ENCODE measurements at regions not wholly inside any gene's neighbourhood (a gene's known extent, or its start where the extent isn't known, plus 50 kb on each side); places are given as distances from the start of the nearest gene placed in this dataset.
"Not testable (repeated sequence)": the region's sequence is repeated elsewhere in the genome, so short reads cannot be mapped to it uniquely, and the experiment has no call there.

DNA sequence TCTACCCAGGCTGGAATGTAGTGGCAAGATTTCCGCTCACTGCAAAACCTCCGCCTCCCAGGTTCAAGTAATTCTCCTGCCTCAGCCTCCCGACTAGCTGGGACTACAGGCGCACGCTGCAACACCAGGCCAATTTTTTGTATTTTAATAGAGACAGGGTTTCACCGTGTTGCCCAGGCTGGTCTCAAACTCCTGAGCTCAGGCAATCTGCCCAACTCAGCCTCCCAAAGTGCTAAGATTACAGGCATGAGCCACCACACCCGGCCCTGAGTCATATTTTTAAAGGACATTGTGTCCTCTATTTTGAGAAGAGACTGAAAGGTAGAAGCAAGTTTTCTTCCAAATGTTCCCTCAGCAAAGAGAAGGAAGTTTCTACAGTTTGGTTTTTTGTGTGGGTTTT is 227.1 kb downstream of the KCTD12 start:
- not testable (repeated sequence) for DNase-seq (ENCODE audit: low read depth)

DNA sequence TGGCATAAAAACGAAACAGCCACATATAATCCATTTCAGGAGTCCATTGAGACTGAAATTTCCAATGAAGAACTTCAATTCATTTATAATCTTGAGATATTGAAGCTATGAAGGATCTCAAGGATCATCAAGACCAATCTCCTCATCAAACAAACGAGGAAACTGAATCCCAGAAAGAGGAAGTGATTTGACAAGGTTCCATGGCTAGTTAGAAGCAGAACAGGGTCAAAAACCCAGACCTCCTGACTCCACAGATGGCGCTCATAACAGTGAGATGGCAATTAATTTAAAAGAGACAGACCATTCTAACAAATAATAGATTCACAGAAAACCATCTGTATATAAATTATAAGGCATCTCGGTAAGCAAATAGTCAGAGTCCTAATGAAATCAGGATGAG is 229.7 kb downstream of the KCTD12 start:
- no peak for DNase-seq (ENCODE audit: low read depth)

DNA sequence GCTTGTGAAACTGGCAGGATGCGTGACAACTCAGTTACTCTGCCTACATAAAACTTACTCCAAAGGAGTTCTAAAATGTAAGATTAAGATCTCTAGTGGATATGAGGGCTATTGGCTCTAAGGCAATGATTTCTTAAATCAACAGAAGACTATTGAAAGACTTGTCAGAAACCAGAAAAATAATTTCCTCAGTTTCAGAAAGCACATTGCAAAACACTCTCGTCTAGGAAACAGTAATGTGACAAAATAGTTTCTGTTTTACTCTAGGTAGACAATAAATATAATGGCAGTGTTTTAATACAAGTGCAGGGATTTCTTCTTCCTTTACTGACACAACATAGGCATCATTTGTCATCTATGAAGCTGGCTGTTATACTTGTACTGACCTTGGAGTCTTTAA is 230.1 kb downstream of the KCTD12 start:
- no peak for DNase-seq (ENCODE audit: low read depth)

DNA sequence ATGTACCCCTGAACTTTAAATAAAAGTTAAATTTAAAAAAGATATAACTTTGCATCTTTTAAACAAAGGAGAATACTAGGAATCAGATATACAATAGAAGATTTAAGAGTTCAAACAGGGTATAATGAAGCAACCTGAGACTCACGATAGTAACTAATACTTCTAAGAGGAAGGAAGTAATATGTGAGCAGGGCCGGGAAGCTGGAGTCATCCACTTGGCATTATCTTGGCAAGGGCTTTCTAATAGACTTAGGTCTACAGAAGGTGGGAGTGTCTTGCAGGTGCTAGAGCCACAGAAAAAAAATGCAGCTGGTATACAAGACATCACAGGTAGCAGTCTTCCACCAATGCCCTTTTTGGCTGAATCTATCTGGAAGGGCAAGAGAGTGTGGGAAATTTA is 231.9 kb downstream of the KCTD12 start:
- no peak for DNase-seq (ENCODE audit: low read depth)

GRCh38 chr13:76651286-76651685 is 234.9 kb downstream of the KCTD12 start:
- DNase-seq (ENCODE audit: low read depth): no peak

DNA sequence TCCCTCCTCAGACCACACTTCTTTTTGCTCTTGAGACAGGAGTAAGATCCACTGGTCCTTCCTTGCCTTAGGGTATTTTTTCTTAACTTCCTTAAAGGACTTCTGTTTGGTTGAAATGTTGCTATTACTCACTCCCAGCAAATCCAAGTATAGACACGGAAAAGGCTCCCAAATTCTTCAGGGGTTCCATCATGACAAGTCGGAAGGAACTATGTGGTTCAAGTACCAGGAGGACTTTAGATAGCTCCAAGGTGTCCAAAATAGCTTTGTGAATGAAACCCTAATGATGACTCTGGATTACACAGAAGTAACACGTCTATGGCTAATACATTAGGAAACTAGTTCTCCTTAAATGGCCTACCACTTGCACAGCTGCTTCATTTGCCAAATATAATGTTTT is 238.7 kb downstream of the KCTD12 start:
- no peak for DNase-seq (ENCODE audit: low read depth)

DNA sequence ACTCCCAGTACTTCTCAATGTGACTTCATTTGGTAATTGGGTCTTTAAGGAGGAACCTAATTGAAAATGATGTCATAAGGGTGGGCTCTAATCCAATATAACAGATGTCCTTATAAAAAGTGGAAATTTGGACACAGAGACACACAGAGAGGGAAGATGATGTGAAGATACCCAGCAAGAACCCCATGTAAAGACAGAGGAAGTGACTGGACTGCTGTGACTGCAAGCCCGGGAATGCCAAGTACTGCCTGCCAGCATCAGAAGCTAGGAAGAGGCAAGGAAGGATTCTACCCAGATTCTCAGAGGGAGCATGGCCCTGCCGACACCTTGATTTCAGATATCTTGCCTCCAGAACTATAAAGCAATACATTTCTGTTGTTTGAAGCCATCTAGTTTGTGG is 239.3 kb downstream of the KCTD12 start:
- DNase-seq (ENCODE audit: low read depth): no peak

GRCh38 chr13:76645632-76646031 is 240.6 kb downstream of the KCTD12 start:
- DNase-seq (ENCODE audit: low read depth): no peak

GRCh38 chr13:76644906-76645305 is 241.3 kb downstream of the KCTD12 start:
- DNase-seq (ENCODE audit: low read depth): no peak

DNA sequence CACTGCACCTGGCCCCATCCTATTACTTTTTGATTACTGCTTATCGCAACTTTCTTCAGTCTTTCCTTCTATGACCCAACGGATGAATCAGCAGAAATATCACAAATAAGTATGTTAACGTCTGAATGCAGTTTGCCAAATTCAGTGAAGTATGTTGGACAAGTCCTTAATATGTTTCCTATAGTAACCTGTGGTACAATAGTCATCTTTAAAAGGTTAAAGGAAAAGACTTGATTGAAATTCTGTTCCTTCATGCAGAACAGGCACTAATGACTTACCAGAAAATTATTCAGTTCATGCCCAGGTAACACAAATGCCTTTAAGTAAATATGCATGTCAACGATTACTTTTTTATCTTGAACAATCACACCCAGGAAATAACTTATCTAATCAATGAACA is 242.6 kb downstream of the KCTD12 start:
- no peak for DNase-seq (ENCODE audit: low read depth)

DNA sequence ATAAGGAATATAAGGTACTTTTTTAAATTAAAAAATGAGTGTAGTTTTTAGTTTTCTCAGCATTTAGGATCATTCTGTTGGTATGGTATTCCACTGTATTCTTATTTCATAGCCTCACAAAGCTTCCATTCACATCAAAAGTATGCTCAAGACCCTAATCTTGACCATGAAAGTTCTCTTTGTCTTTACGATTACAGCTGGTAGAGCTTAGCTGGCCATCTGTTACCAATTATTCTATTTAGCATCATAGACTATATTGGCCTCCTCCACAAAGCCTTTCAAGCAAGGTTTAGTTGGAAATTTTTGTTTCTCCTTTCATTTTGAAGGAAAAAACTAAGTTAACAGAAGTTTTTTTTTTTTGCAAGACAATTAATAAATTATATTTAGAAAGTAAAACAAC is 245.1 kb downstream of the KCTD12 start:
- no peak for DNase-seq (ENCODE audit: low read depth)

DNA sequence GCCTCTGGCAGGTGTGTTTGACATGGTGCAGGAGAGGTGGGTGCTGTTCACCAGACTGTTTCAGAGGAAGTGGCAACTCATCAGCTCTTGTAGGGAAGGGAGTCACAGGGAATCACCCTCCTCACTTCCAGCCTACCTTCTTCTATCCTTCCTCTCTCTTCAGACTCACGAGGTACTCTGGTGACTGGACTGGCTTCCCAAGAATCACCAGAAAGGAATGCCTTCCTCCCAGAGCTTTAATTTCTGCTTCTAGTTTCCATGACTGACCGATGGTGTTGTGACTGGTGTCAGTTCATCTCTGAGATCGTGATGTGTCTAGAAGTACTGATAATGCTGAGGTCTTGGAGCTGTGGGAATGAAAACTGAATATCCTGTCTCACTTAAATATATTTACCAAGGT is 247.3 kb downstream of the KCTD12 start:
- no peak for DNase-seq (ENCODE audit: low read depth)

DNA sequence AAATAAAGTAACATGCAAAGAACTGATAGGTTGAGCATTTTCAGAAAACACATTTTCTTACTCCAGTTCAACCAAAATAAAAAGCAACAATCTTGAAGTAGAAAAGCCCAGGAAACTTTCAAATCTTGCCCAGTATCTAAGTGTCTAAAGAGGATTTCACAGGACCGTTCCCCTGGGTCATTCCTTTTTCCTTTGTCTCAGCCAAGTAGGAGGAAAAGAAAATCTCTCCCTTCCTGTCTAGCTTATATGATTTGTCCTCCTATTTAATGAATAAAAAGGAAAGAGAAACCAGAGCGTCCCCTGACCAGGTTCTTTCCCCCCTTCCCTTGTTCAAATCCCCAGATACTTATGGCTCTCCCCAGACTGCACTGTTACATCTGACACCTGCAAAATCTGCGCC is 248.0 kb downstream of the KCTD12 start:
- no peak for DNase-seq (ENCODE audit: low read depth)

- no peak for DNase-seq (ENCODE audit: low read depth)
Measured at GRCh38 chr13:76637641-76638141, 248.5 kb downstream of the KCTD12 start.

DNA sequence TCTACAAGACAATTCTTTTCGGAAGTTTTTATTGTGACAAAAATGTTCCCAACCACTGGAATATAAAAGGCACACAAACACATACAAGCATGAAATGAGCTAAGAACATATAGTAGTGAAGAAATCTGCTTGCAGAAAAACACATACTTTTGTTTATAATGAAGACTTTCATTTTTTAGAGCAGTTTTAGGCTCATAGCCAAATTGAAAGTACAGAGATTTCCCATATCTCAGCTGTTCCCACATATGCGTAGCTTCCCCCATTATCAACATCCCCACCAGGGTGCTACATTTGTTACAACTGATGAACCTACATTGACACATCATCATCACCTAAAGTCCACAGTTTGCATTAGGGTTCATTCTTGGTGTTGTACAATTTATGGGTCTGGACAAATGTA is 249.4 kb downstream of the KCTD12 start:
- DNase-seq (ENCODE audit: low read depth): no peak

GRCh38 chr13:76635232-76636230 is 250.7 kb downstream of the KCTD12 start:
- no peak for DNase-seq (ENCODE audit: low read depth)

DNA sequence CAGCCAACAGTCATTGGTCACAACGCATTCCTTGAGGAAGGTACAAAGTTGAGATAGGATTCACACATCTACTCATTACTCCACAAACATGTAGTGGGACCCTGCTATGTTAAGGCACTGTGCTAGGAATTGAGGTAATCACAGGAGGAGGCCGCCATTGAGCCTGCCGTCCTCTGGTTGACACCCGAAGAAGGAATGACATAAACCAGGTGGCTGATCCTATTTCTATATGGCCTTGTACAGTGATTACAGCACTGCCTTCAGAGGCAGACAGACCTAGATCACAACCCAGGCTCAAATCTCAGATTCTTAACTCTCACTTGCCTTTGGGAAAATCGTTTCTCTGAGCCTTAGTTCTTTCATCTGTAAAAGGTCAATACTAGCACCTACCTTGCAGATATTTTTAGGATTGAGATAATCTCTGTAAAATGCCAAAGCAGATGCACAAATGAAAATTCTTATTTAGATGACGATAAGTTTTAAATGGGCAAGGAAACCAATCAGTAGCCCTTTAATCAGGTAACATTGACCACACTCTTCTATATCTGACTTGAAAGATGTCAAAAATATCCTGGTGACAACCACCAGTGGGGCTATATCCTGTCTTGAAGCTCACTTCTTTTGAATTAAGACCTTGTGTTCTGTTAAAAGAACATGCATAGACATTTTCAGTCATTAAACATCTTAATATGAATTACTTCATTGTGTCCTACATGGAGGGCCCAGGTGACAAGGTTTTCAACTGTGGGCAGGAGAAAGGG is 251.6 kb downstream of the KCTD12 start:
- no peak for DNase-seq (ENCODE audit: low read depth)

- no peak for DNase-seq (ENCODE audit: low read depth)
Measured at GRCh38 chr13:76632401-76633044, 253.7 kb downstream of the KCTD12 start.

GRCh38 chr13:76630629-76631230 is 255.5 kb downstream of the KCTD12 start:
- DNase-seq (ENCODE audit: low read depth): no peak

DNA sequence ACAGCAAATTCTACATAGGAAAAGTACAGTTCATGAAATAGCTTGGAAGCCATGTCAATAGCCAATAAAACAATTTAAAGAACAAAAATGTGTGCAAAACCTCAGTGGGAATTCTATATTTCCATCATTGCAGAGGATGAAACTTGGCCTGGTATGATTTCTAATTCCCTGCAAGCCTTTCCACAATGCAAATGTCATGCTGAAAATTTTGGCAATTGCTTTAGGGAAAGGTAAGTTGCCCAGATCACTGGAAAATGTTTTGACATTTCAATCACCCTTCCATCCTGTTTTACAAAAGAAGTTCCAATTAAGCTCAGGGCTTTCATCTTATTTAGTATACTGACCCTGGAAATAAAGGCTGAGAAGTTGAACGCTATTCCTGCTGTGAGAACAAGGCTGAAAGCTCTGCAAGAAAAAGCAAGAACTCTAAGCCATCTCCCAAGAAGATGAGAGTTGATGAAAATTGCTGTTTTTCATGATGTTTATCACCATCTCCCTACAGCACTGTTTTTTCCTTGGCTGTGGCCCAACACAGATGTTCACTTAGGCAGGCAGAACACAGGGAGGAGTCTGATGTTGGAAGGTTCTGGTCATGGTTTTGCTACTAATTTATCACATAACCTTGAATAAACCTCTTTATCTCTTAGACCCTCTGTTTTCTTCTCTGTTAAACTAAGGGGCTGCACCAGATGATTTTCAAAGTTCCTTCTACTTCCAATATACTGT is 263.7 kb downstream of the KCTD12 start:
- no peak for DNase-seq (ENCODE audit: low read depth)

- no peak for DNase-seq (ENCODE audit: low read depth)
Measured at GRCh38 chr13:76621705-76622104, 264.5 kb downstream of the KCTD12 start.
